ENCODE measurements at regions not wholly inside any gene's neighbourhood (a gene's known extent, or its start where the extent isn't known, plus 50 kb on each side); places are given as distances from the start of the nearest gene placed in this dataset.

DNA sequence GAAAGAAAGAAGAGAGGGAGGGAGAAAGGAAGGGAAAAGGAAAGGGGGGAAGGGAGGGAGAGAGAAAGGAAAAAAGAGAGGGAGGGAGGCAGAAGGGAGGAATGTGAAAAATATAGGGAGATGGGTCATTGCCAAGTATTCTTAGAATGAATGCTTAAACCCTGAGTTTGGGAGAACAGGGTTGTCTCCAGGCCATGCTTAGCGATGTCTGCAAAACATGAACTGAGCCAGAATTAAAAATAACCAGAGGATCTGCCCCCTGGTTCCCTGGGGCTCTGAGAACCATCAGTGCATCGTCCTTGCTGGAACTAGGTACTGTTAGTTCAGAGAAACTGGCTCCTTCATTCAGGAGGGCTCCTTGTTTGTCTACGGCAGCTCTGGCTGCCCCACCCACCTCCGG, 170.4 kb downstream of the IRX5 start:
- Histone ChIP-seq H3K9me3 (ENCODE audit: control insufficient read depth, low read depth, low read length) (peaks cover 1% of the 10 kb centered on the region), H3K36me3 (ENCODE audit: control insufficient read depth in 2 of 2, extremely low read depth in 1 of 2, insufficient read depth in 2 of 2, low read length in 2 of 2) (no peaks in the 10 kb centered on the region), H3K4me2 (ENCODE audit: control insufficient read depth, extremely low read depth, insufficient read depth, low read depth, low read length) (no peak overlapping the region), H3K4me1 (ENCODE audit: control insufficient read depth, extremely low read depth, insufficient read depth, low read length) (no peaks in the 10 kb centered on the region), H3K27ac (ENCODE audit: control insufficient read depth, insufficient read depth, low read length) (no peak overlapping the region), H3K79me2 (ENCODE audit: control insufficient read depth, insufficient read depth, low read length) (no peaks in the 10 kb centered on the region), H4K20me1 (ENCODE audit: control insufficient read depth, extremely low read depth, insufficient read depth, low read length) (no peaks in the 10 kb centered on the region), H3K27me3 (ENCODE audit: control insufficient read depth, extremely low read depth, insufficient read depth, low read length) (no peaks in the 10 kb centered on the region), H3K4me3 (ENCODE audit: control insufficient read depth in 2 of 3, extremely low read depth in 1 of 3, insufficient read depth in 2 of 3, low read depth in 1 of 3, low read length in 3 of 3) (no peak overlapping the region), H2AFZ (ENCODE audit: control insufficient read depth, low read length) (no peak overlapping the region), H3K9me1 (ENCODE audit: control insufficient read depth, extremely low read depth, insufficient read depth, low read length) (no peaks in the 10 kb centered on the region), H3K9ac (ENCODE audit: control insufficient read depth, extremely low read depth, insufficient read depth, low read length) (no peak overlapping the region)
- FAIRE-seq = no peak
- no peak for DNase-seq (ENCODE audit: low read depth, low spot score)
- dilution Hi-C loops (cut with MboI; ENCODE audit: extremely low pct_ligation_motif_present, low sequenced_read_pairs) = no loop called here
- TF ChIP-seq EZH2 (IDR thresholded peaks at IDR 0.05; ENCODE audit: low read length) (no peak), CTCF (optimal IDR thresholded peaks at IDR 0.05 in 1 of 3, IDR thresholded peaks at IDR 0.05 in 1 of 3, conservative IDR thresholded peaks at IDR 0.05 in 1 of 3; ENCODE audit: extremely low read depth in 1 of 3, insufficient read depth in 2 of 3, low read length in 3 of 3) (no peak)

DNA sequence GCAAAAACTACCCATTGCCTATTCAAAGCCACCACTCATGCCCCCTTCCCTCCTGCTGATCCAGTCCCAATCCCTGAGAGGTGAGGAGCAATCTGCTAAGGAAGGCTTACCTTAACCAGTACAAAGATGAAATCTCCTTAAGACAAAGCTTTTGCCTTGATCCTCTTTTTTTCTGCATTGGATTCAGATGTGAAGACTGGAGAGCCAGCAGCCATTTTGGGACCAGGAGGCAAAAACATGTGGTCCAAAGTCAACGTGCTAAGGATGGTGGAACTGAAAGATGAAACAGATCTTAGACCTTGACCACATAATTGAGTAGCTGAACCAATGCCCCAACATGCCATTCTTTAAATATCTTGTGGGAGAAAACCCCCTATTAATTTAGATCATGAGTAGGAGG, 171.4 kb downstream of the IRX5 start:
- H3K36me3 ChIP-seq (ENCODE audit: control insufficient read depth in 2 of 2, extremely low read depth in 1 of 2, insufficient read depth in 2 of 2, low read length in 2 of 2) = no peaks in the 10 kb centered on the region
- no peaks in the 10 kb centered on the region for H3K4me1 ChIP-seq (ENCODE audit: control insufficient read depth, extremely low read depth, insufficient read depth, low read length)
- no peak for TF ChIP-seq EZH2 (IDR thresholded peaks at IDR 0.05; ENCODE audit: low read length)
- no peak for TF ChIP-seq CTCF (optimal IDR thresholded peaks at IDR 0.05 in 1 of 3, IDR thresholded peaks at IDR 0.05 in 1 of 3, conservative IDR thresholded peaks at IDR 0.05 in 1 of 3; ENCODE audit: extremely low read depth in 1 of 3, insufficient read depth in 2 of 3, low read length in 3 of 3)
- H2AFZ ChIP-seq (ENCODE audit: control insufficient read depth, low read length) = no peak overlapping the region
- no peaks in the 10 kb centered on the region for H3K27me3 ChIP-seq (ENCODE audit: control insufficient read depth, extremely low read depth, insufficient read depth, low read length)
- H3K79me2 ChIP-seq (ENCODE audit: control insufficient read depth, insufficient read depth, low read length) = no peaks in the 10 kb centered on the region
- H4K20me1 ChIP-seq (ENCODE audit: control insufficient read depth, extremely low read depth, insufficient read depth, low read length) = no peaks in the 10 kb centered on the region
- no peak overlapping the region for H3K4me2 ChIP-seq (ENCODE audit: control insufficient read depth, extremely low read depth, insufficient read depth, low read depth, low read length)
- no peaks in the 10 kb centered on the region for H3K9me1 ChIP-seq (ENCODE audit: control insufficient read depth, extremely low read depth, insufficient read depth, low read length)
- no peak overlapping the region for H3K9ac ChIP-seq (ENCODE audit: control insufficient read depth, extremely low read depth, insufficient read depth, low read length)
- dilution Hi-C loops (cut with MboI; ENCODE audit: extremely low pct_ligation_motif_present, low sequenced_read_pairs) = no loop called here
- H3K4me3 ChIP-seq (ENCODE audit: control insufficient read depth in 2 of 3, extremely low read depth in 1 of 3, insufficient read depth in 2 of 3, low read depth in 1 of 3, low read length in 3 of 3) = no peak overlapping the region
- no peak overlapping the region for H3K27ac ChIP-seq (ENCODE audit: control insufficient read depth, insufficient read depth, low read length)
- FAIRE-seq (no peak), DNase-seq (ENCODE audit: low read depth, low spot score) (no peak)
- peaks cover 1% of the 10 kb centered on the region for H3K9me3 ChIP-seq (ENCODE audit: control insufficient read depth, low read depth, low read length)
